Psoas muscle (tissue), 7 donors: ENCODE measurements at regions not wholly inside any gene's neighbourhood (a gene's known extent, or its start where the extent isn't known, plus 50 kb on each side); places are given as distances from the start of the nearest gene placed in this dataset.

Experiments
- ATAC-seq, 4 donors: fragments of 200-7000 bp; cut with Tn5 transposase; one replicate each; pipeline ENCODE4 v1.9.1; 2020; ENCODE audit warnings: moderate library complexity in 3 of 4, mild to moderate bottlenecking in 2 of 4
- DNase-seq, 2 donors: peaks; one replicate each; pipeline ENCODE4 v3.0.0-alpha.2; 2020
- H3K27ac ChIP-seq: fragments of 200-600 bp; one replicate; pipeline ENCODE4 v1.8.0; 2022
- H3K27me3 ChIP-seq, 3 donors: fragments of 200-600 bp in 1 of 3; one replicate each; pipeline versions ENCODE4 v1.6.1 to v1.8.0; 2013 to 2022; ENCODE audit warnings: low read length in 2 of 3, mild to moderate bottlenecking in 2 of 3, moderate library complexity in 1 of 3; ENCODE audit not compliant: insufficient read depth in 3 of 3
- H3K36me3 ChIP-seq, 2 donors: fragments of 200-600 bp in 1 of 2; one replicate each; pipeline versions ENCODE4 v1.6.1 to v1.8.0; 2013 to 2022; ENCODE audit warnings: low read depth in 1 of 2, mild to moderate bottlenecking in 1 of 2, moderate library complexity in 1 of 2; ENCODE audit not compliant: insufficient read depth in 1 of 2
- H3K4me1 ChIP-seq: fragments of 200-600 bp; one replicate; pipeline ENCODE4 v1.8.0; 2022
- H3K4me3 ChIP-seq: fragments of 200-600 bp; one replicate; pipeline ENCODE4 v1.8.0; 2022; ENCODE audit warnings: mild to moderate bottlenecking
- H3K9me3 ChIP-seq: fragments of 200-600 bp; one replicate; pipeline ENCODE4 v1.8.0; 2022
- CTCF ChIP-seq: fragments of 200-600 bp; IDR thresholded peaks from one replicate; pipeline ENCODE4 v1.8.0; 2022; ENCODE audit warnings: antibody characterized with exemption
- WGBS, 3 donors: extraction: QIAGEN DNeasy Blood & Tissue Kit; methylation state at CpG; one replicate each; pipeline versions ENCODE4 v1.1.6 to v1.1.7; 2013; 5-methylcytosine and 5-hydroxymethylcytosine counted together
- intact Hi-C, 2 donors: fragments of 100-400 bp; cut with DNase I; formaldehyde crosslinking; loops; one replicate each; pipeline versions ENCODE4 v1.11.0 to v1.14.2; 2022
- donor health status: healthy with polysubstance abuse.
- donor health status: DM: no; HTN: no; CAD: no; lungs with moderate emphysema.
- donor health status: Bipolar disorder and iron deficiency.
- donor health status: healthy.
- donor health status: DM: yes; HTN: yes; CAD: no.
- donor health status: DM: no; HTN: no; CAD: no.
- donor health status: DM: yes; HTN: yes; CAD: no.

GRCh38 chr10:60604342-60604741, 173.9 kb upstream of the CDK1 start:
- DNase-seq (no peak), ATAC-seq (no peak)
- intact Hi-C loops: no loop called here
- 53 to 66% (median 64%) methylated on average over 1 of the region's 1 CpG for WGBS, 3 donors
- H3K4me3 ChIP-seq: no peak overlapping the region
- H3K27ac ChIP-seq: no peak overlapping the region
- H3K27me3 ChIP-seq: no peaks in the 10 kb centered on the region
- no peaks in the 10 kb centered on the region for H3K4me1 ChIP-seq
- H3K9me3 ChIP-seq: no peaks in the 10 kb centered on the region
- no peaks in the 10 kb centered on the region for H3K36me3 ChIP-seq
- TF ChIP-seq CTCF: no peak

- Histone ChIP-seq H3K4me1 (no peaks in the 10 kb centered on the region), H3K27ac (no peak overlapping the region), H3K27me3 (no peaks in the 10 kb centered on the region), H3K9me3 (no peaks in the 10 kb centered on the region), H3K4me3 (no peak overlapping the region), H3K36me3 (no peaks in the 10 kb centered on the region)
- ATAC-seq (no peak), DNase-seq (no peak)
- TF ChIP-seq CTCF: no peak
- intact Hi-C loops: no loop called here
- WGBS, 3 donors: 98 to 100% (median 100%) methylated on average over 1 of the region's 1 CpG
Observed at GRCh38 chr10:60597513-60597912, 180.8 kb upstream of the CDK1 start.

- H3K27ac ChIP-seq: no peak overlapping the region
- H3K4me3 ChIP-seq: no peak overlapping the region
- no peak for TF ChIP-seq CTCF
- H3K9me3 ChIP-seq: no peaks in the 10 kb centered on the region
- no peaks in the 10 kb centered on the region for H3K4me1 ChIP-seq
- 58 to 71% (median 61%) methylated on average over 3 of the region's 3 CpGs for WGBS, 3 donors
- DNase-seq (no peak), ATAC-seq (no peak)
- no peaks in the 10 kb centered on the region for H3K36me3 ChIP-seq
- intact Hi-C loops: no loop called here
- H3K27me3 ChIP-seq: no peaks in the 10 kb centered on the region
Observed at GRCh38 chr10:60595852-60596251, 182.4 kb upstream of the CDK1 start.

- 82 to 89% (median 82%) methylated on average over 1 of the region's 1 CpG for WGBS, 3 donors
- no peak for TF ChIP-seq CTCF
- ATAC-seq: no peak
Observed at GRCh38 chr10:60594476-60595051, 183.7 kb upstream of the CDK1 start.

GRCh38 chr10:60591119-60591518, 187.2 kb upstream of the CDK1 start:
- no peaks in the 10 kb centered on the region for H3K4me1 ChIP-seq
- DNase-seq (no peak), ATAC-seq (no peak)
- H3K27ac ChIP-seq: no peak overlapping the region
- TF ChIP-seq CTCF: no peak
- no peak overlapping the region for H3K4me3 ChIP-seq
- H3K9me3 ChIP-seq: no peaks in the 10 kb centered on the region
- no peaks in the 10 kb centered on the region for H3K36me3 ChIP-seq
- intact Hi-C loops: no loop called here
- H3K27me3 ChIP-seq: no peaks in the 10 kb centered on the region
- WGBS, 3 donors: 93 to 94% (median 94%) methylated on average over 2 of the region's 2 CpGs

More at GRCh38 chr10:60594476-60595051, 183.7 kb upstream of the CDK1 start:
- no peak overlapping the region for H3K27ac ChIP-seq
- no peak for DNase-seq
- intact Hi-C loops: no loop called here
- H3K4me3 ChIP-seq: no peak overlapping the region
- H3K9me3 ChIP-seq: no peaks in the 10 kb centered on the region
- no peaks in the 10 kb centered on the region for H3K4me1 ChIP-seq
- H3K27me3 ChIP-seq: no peaks in the 10 kb centered on the region
- H3K36me3 ChIP-seq: no peaks in the 10 kb centered on the region
